K562 (cell line): ENCODE measurements at regions not wholly inside any gene's neighbourhood (a gene's known extent, or its start where the extent isn't known, plus 50 kb on each side); places are given as distances from the start of the nearest gene placed in this dataset.

Experiments used
- E2F3 ChIP-seq: fragments of 250-450 bp; sonication (Bioruptor Pico); IDR thresholded peaks from 2 replicates; pipeline ENCODE4 v1.4.0; 2020; ENCODE audit warnings: mild to moderate bottlenecking
- HDAC3 ChIP-seq: fragments of 450-650 bp; IDR thresholded peaks from 2 replicates; pipeline ENCODE4 v1.6.1; 2018; ENCODE audit warnings: borderline replicate concordance, mild to moderate bottlenecking, moderate library complexity; ENCODE audit not compliant: partially characterized antibody
- KAT7 ChIP-seq: sonication (generic); formaldehyde crosslinking; IDR thresholded peaks from 2 replicates; pipeline ENCODE4 v1.8.0; 2022; ENCODE audit warnings: missing genetic modification reagents, mild to moderate bottlenecking, borderline replicate concordance
- NBN ChIP-seq: fragments of 450-650 bp; IDR thresholded peaks from 2 replicates; pipeline ENCODE4 v1.6.1; 2016; ENCODE audit warnings: low read depth, mild to moderate bottlenecking
- SPI1 ChIP-seq: IDR thresholded peaks from 2 replicates; pipeline ENCODE4 v1.6.1; 2011; ENCODE audit warnings: low read depth, low read length, control low read depth, borderline replicate concordance
- ZBTB8A ChIP-seq: fragments of 450-650 bp; IDR thresholded peaks from 2 replicates; pipeline ENCODE4 v1.6.1; 2018; ENCODE audit warnings: mild to moderate bottlenecking, moderate library complexity; ENCODE audit not compliant: partially characterized antibody
- ZC3H8 ChIP-seq: fragments of 450-650 bp; IDR thresholded peaks from 2 replicates; pipeline ENCODE4 v1.6.1; 2017
- ZNF444 ChIP-seq: fragments of 250-450 bp; sonication (Bioruptor Pico); IDR thresholded peaks from 2 replicates; pipeline ENCODE4 v1.4.0; 2020; ENCODE audit warnings: mild to moderate bottlenecking, moderate library complexity
- TF ChIP-seq, protein P1 (sequence below), 2 experiments: fragments of 450-650 bp; IDR thresholded peaks; 2 replicates each; pipeline ENCODE4 v1.6.1; 2016; ENCODE audit warnings: mild to moderate bottlenecking in 2 of 2, borderline replicate concordance in 1 of 2, low read depth in 1 of 2, moderate library complexity in 1 of 2
- TF ChIP-seq, protein P2 (sequence below): fragments of 250-450 bp; sonication (Bioruptor Pico); IDR thresholded peaks from 2 replicates; pipeline ENCODE4 v1.5.0; 2021; ENCODE audit warnings: mild to moderate bottlenecking, borderline replicate concordance
- TF ChIP-seq, protein P3 (sequence below): fragments of 450-650 bp; IDR thresholded peaks from 2 replicates; pipeline ENCODE4 v1.6.1; 2016; ENCODE audit warnings: low read depth, mild to moderate bottlenecking, moderate library complexity

DNA sequence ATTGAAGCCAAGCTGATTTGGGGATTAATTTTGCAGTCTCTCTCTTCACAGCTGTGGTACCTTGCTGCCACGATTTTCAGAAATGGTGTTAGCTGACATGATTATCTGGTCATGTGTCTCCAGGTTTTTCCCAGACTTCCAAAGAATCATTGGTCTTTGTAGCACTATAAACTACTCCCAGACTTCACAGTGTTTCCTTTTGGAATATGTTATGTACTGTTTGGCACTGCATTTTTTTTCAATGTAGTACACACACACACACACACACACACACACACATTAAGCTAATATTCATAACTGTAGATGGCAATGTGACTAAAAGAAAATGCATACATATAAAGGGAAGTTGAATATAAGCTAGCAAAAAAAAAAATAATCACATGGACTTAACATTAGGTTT lies 856.6 kb upstream of the SPRY2 start (continued):
- TF ChIP-seq, protein P1, sequence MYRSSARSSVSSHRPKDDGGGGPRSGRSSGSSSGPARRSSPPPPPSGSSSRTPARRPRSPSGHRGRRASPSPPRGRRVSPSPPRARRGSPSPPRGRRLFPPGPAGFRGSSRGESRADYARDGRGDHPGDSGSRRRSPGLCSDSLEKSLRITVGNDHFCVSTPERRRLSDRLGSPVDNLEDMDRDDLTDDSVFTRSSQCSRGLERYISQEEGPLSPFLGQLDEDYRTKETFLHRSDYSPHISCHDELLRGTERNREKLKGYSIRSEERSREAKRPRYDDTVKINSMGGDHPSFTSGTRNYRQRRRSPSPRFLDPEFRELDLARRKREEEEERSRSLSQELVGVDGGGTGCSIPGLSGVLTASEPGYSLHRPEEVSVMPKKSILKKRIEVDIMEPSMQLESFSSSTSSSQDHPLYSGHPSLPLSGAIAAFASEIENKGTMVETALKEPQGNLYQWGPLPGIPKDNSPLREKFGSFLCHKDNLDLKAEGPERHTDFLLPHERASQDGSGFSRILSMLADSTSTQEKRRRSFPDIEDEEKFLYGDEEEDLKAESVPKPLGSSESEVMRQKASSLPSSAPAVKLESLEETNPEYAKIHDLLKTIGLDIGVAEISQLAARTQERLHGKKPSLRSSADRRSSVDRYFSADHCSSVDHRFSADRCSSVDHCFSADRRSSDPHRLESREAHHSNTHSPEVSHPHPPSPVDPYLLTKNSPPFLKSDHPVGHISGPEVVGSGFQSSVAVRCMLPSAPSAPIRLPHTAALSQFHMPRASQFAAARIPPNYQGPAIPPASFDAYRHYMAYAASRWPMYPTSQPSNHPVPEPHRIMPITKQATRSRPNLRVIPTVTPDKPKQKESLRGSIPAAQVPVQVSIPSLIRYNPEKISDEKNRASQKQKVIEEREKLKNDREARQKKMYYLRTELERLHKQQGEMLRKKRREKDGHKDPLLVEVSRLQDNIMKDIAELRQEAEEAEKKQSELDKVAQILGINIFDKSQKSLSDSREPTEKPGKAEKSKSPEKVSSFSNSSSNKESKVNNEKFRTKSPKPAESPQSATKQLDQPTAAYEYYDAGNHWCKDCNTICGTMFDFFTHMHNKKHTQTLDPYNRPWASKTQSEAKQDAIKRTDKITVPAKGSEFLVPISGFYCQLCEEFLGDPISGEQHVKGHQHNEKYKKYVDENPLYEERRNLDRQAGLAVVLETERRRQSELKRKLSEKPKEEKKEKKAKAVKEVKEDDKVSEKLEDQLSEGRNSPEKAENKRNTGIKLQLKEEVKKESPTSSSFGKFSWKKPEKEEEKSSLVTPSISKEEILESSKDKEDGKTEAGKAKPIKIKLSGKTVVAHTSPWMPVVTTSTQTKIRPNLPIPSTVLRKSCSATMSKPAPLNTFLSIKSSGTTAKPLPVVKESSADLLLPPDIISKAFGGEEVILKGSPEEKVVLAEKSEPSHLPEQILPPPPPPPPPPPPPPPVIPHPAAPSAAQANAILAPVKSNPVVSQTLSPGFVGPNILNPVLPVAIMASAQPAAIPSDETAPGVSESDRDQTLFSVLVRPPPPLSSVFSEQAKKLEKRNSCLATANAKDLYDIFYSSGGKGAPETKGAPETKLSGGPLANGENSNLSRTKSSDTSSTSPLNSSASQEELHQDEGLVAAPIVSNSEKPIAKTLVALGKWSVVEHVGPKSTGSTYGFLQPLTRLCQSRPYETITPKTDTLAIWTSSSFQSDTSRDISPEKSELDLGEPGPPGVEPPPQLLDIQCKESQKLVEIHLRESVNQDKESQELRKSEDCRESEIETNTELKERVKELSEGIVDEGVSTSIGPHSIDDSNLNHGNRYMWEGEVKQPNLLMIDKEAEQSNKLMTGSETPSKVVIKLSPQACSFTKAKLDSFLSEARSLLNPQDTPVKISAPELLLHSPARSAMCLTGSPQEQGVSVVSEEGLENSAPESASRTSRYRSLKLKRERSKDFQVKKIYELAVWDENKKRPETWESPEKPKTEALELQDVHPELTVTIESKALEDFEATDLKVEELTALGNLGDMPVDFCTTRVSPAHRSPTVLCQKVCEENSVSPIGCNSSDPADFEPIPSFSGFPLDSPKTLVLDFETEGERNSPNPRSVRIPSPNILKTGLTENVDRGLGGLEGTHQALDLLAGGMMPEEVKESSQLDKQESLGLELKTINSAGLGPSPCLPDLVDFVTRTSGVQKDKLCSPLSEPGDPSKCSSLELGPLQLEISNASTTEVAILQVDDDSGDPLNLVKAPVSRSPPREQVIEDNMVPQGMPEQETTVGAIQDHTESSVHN (IDR thresholded peaks at IDR 0.05; ENCODE audit: borderline replicate concordance in 1 of 2, low read depth in 1 of 2) = no peak
- TF ChIP-seq KAT7 (CRISPR knock-in tag) (no peak), ZC3H8 (no peak), E2F3 (no peak), ZNF444 (CRISPR knock-in tag) (no peak), HDAC3 (no peak), NBN (no peak), SPI1 (no peak), ZBTB8A (no peak)
- TF ChIP-seq, protein P2, sequence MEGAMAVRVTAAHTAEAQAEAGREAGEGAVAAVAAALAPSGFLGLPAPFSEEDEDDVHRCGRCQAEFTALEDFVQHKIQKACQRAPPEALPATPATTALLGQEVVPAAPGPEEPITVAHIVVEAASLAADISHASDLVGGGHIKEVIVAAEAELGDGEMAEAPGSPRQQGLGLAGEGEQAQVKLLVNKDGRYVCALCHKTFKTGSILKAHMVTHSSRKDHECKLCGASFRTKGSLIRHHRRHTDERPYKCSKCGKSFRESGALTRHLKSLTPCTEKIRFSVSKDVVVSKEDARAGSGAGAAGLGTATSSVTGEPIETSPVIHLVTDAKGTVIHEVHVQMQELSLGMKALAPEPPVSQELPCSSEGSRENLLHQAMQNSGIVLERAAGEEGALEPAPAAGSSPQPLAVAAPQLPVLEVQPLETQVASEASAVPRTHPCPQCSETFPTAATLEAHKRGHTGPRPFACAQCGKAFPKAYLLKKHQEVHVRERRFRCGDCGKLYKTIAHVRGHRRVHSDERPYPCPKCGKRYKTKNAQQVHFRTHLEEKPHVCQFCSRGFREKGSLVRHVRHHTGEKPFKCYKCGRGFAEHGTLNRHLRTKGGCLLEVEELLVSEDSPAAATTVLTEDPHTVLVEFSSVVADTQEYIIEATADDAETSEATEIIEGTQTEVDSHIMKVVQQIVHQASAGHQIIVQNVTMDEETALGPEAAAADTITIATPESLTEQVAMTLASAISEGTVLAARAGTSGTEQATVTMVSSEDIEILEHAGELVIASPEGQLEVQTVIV = no peak
- TF ChIP-seq, protein P3, sequence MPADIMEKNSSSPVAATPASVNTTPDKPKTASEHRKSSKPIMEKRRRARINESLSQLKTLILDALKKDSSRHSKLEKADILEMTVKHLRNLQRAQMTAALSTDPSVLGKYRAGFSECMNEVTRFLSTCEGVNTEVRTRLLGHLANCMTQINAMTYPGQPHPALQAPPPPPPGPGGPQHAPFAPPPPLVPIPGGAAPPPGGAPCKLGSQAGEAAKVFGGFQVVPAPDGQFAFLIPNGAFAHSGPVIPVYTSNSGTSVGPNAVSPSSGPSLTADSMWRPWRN = no peak
- TF ChIP-seq, all 486 proteins: peak for 0
